ENCODE measurements at regions not wholly inside any gene's neighbourhood (a gene's known extent, or its start where the extent isn't known, plus 50 kb on each side); places are given as distances from the start of the nearest gene placed in this dataset.

- DNase-seq (ENCODE audit: low spot score) (no peak), ATAC-seq (ENCODE audit: low FRiP score) (no peak)
- no peak for TF ChIP-seq CTCF (IDR thresholded peaks at IDR 0.05)
Measured at GRCh38 chr7:48992816-48993215, 68.5 kb downstream of the CDC14C start.

GRCh38 chr7:49001610-49002033 is 77.3 kb downstream of the CDC14C start:
- TF ChIP-seq CTCF (IDR thresholded peaks at IDR 0.05) = no peak
- no peak for ATAC-seq (ENCODE audit: low FRiP score)
- DNase-seq (ENCODE audit: low spot score) = no peak

GRCh38 chr7:49010717-49011116 is 86.4 kb downstream of the CDC14C start:
- ATAC-seq (ENCODE audit: low FRiP score) (no peak), DNase-seq (ENCODE audit: low spot score) (no peak)
- no peak for TF ChIP-seq CTCF (IDR thresholded peaks at IDR 0.05)

DNA sequence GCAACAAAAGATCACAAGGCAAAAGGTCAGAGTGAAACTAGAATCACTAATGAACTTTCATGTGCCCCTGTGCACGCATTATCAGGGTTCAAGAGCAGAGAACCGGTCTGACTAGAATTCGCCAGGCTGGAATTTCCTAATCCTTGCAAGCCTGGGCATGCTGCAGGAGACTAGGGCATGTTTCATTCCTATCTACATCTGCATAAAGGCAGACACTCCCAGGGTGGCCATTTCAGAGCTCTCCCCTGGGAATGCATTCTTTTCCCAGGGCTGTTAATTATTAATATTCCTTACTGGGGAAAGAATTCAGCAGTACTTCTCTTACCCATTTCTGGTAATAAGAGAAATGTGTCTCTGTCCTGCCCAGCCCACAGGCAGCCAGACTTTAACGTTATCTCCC is 90.5 kb downstream of the CDC14C start:
- DNase-seq (ENCODE audit: low spot score) (no peak), ATAC-seq (ENCODE audit: low FRiP score) (no peak)
- no peak for TF ChIP-seq CTCF (IDR thresholded peaks at IDR 0.05)

GRCh38 chr7:49020145-49020544 is 95.8 kb downstream of the CDC14C start:
- ATAC-seq (ENCODE audit: low FRiP score) = no peak
- no peak for TF ChIP-seq CTCF (IDR thresholded peaks at IDR 0.05)
- DNase-seq (ENCODE audit: low spot score) = no peak

- no peak for TF ChIP-seq CTCF (IDR thresholded peaks at IDR 0.05)
- no peak for DNase-seq (ENCODE audit: low spot score)
- no peak for ATAC-seq (ENCODE audit: low FRiP score)
Measured at GRCh38 chr7:49022448-49022847, 98.1 kb downstream of the CDC14C start.

- DNase-seq (ENCODE audit: low spot score) = no peak
- no peak for TF ChIP-seq CTCF (IDR thresholded peaks at IDR 0.05)
Measured at GRCh38 chr7:49023345-49024328, 99.3 kb downstream of the CDC14C start.

More at GRCh38 chr7:49023345-49024328, 99.3 kb downstream of the CDC14C start:
- no peak for ATAC-seq (ENCODE audit: low FRiP score)

Measured in omental fat pad (tissue), 3 donors.